ENCODE measurements at regions not wholly inside any gene's neighbourhood (a gene's known extent, or its start where the extent isn't known, plus 50 kb on each side); places are given as distances from the start of the nearest gene placed in this dataset.

GRCh38 chr5:119785057-119785456 lies 155.7 kb downstream of the FAM170A start:
- TF ChIP-seq POLR2A (IDR thresholded peaks at IDR 0.05) (no peak), CTCF (IDR thresholded peaks at IDR 0.05) (no peak), POLR2AphosphoS5 (IDR thresholded peaks at IDR 0.05; ENCODE audit: insufficient read depth in 1 of 2, low read depth in 1 of 2) (no peak)
